ENCODE measurements at regions not wholly inside any gene's neighbourhood (a gene's known extent, or its start where the extent isn't known, plus 50 kb on each side); places are given as distances from the start of the nearest gene placed in this dataset.
"Not testable (repeated sequence)": the region's sequence is repeated elsewhere in the genome, so short reads cannot be mapped to it uniquely, and the experiment has no call there.

DNA sequence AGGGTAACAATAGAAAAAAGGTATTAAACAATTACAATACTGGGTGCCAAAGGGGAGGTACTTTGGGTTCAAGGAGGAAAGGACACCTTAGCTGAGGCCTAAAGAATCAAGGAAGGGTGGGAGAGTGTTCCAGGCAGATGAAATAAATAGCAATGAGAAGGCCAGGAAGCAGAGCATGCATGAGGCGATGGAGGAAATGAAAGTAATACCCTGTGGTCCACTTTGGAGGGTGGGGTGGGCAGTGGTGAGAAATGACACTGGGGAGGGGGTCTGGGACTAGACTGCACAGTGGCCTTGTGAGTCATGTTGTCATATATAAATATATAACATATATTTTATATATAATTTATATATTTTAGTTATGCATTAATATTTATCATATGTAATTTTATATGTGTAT is 55.9 kb downstream of the BHLHE40 start:
- DNase-seq (ENCODE audit: extremely low read depth, low read depth, low spot score): no peak

DNA sequence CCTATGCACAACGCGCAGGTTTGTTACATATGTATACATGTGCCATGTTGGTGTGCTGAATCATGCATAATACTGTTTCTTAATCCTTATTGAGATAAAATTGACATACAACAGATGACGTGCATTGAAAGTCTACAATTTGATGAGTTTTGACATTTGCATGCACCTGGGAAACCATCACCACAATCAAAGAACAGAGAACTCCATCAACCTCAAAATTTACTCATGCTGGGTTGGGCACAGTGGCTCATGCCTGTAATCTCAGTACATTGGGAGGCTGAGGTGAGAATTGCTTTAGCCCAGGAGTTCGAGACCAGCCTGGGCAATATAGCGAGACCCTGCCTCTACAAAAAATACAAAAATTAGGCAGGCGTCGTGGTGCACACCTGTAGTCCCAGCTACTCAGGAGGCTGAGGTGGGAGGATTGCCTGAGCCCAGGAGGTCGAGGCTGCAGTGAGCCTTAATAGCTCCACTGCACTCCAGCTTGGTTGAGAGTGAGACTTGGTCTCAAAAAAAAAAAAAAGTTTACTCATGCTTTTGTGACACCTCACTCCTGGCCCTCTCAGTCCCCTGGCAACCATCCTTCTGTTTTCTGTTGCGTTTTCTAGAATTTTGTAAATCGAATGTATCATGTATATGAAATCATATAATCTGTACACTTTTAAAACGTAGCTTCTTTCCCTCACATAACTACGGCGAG is 56.6 kb downstream of the BHLHE40 start:
- no peak for DNase-seq (ENCODE audit: extremely low read depth, low read depth, low spot score)

DNA sequence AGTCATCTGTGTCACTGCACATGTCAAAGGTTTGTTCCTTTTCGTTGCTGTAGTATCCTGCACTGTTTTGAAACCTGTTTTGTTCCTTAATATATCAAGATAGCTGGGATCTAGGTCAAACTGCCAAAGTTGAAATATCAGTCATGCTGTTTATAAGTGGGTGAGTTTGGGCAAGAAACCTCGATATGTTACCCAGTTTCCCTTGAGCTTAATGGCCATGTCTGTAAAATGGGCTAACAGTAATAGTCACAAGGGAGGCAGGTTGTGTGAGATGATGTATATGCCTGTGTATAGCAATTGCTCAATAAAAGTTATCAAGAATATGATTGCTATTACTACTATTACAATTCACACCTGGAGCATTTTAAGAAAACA is 57.1 kb downstream of the BHLHE40 start:
- no peak for DNase-seq (ENCODE audit: extremely low read depth, low read depth, low spot score)

DNA sequence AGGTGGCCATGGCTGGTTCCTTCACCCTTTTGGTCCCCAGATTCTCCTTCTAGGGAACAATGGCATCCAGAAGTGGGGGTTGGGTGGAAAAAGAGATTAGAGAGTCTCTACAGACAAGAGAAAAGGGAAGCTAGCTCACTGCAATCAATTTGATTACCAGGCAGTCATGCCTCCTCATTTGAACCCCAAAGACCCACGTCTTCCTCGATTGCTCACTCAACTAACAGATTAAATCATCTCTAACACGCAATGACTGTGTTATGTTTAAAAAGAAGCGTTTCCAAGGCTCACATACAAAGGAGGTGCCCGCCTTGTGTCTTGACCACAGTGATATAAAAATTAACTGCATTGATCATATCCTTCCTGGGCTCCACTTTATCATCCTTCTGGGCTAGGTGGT is 57.6 kb downstream of the BHLHE40 start:
- no peak for DNase-seq (ENCODE audit: extremely low read depth, low read depth, low spot score)

DNA sequence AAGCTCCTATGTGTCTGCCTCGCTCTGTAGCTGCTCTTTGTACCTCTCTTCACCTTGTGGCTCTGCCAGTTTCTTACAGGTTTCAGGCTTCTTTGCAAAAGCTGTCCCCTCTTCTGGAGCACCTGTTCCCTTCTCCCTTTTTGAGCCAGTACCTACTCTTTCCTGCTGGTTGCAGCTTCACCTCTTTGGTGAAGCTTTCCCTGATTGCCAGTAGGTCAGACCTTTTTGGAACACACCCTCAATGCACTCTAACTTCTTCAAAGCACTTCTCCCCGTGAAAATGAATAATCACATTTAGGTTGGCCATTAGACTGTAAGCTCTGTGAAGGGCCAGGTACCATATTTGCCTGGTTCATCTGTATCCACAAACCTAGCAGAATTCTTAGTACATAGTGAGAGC is 60.3 kb downstream of the BHLHE40 start:
- DNase-seq (ENCODE audit: extremely low read depth, low read depth, low spot score): no peak

DNA sequence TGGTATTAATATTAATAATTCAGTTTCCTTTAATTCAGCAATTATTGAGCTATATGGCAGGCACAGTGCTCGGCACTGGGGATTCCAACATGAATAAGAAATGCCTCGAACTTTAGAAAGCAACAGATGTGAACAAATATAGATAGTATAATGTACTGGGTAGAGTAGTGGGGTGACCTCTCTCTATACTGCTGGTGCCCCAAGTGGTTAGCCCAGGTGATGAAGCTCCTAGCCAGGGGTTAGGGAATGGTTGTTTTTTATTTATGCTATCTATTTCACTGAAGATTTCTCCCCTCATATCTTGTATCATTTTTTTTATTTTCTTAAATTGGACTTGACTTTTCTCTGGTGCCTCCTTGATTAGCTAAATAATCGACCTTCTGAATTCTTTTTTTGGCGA is 62.1 kb downstream of the BHLHE40 start:
- no peak for DNase-seq (ENCODE audit: extremely low read depth, low read depth, low spot score)

DNA sequence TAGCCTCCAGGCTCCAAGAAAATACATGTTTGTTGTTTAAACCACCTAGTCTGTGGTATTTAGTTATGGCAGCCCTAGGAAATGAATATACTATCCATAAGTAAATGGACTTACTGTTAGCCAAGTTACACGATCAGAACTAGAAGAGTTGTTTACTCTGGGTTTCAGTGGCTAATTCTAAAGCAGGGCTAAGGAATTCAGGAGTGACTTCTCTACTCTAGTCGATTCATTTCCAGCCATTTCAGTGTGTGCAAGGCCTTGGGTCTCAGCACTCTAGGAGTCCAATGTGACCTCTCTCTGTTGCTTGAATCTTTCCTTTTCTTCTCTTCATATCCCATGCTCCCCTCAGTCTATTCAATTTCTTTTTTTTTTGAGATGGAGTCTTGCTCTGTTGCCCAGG is 66.7 kb downstream of the BHLHE40 start:
- no peak for DNase-seq (ENCODE audit: extremely low read depth, low read depth, low spot score)

DNA sequence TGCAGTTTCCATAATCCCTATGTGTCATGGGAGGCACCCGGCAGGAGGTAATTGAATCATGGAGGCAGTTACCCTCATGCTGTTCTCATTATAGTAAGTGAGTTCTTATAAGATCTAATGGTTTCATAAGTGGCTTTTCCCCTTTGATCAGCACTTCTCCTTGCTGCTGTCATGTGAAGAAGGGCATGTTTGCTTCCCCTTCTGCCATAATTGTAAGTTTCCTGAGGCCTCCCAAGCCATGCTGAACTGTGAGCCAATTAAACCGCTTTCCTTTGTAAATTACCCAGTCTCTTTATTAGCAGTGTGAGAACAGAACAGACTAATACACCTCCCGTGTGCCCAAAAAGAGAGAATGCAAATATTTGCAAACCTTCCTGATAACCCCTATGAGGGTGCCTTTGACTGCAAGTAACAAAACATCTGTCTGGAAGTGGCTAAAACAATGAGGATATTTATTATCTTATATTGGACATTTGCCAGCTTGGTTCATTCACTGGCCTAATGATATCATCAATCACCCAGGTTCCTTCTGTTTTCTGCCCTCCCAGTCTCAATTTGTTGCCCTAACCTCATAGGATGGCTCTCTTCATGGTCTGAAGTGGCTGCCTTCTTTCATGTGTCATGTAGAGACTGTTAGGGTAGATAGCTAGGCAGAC is 68.7 kb downstream of the BHLHE40 start:
- DNase-seq (ENCODE audit: extremely low read depth, low read depth, low spot score): no peak

DNA sequence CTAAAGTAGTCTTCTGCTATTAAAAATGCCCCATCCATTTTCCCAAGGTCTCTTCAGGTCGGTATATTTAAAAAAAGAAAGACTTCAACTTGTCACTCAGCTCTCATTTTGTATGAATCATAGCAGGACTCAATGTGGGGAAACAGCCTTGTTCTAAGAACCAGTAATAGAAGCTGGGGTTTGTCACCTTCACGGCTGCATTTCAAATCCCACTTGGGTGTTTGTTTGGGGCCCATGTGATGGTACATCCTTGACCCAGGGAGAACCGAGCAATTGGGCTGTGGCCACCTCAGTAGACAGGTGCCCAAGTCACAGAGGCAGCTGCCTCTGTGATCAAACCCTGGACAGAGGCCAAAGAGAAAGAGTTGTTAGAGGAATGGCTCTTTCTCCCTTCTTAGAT is 70.3 kb upstream of the ARL8B start:
- no peak for DNase-seq (ENCODE audit: extremely low read depth, low read depth, low spot score)

DNA sequence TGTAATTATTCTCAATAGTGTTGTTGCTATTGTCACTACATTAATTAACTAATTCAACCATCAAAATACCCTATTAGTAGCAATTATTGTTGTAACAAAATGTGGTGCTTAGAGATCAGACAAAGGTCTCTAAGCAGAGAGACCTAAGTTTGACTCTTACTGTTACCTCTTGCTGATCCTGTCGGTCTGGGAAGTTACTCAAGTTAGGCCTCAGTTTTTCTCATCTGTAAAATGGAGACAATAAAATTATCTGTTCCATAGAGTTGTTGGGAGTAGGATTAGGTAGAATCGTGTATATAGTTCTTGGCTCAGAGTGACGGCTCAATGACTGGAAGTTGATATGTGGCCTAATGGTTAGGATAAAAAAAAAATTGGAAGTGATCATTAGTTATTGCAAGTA is 69.8 kb upstream of the ARL8B start:
- DNase-seq (ENCODE audit: extremely low read depth, low read depth, low spot score): no peak

DNA sequence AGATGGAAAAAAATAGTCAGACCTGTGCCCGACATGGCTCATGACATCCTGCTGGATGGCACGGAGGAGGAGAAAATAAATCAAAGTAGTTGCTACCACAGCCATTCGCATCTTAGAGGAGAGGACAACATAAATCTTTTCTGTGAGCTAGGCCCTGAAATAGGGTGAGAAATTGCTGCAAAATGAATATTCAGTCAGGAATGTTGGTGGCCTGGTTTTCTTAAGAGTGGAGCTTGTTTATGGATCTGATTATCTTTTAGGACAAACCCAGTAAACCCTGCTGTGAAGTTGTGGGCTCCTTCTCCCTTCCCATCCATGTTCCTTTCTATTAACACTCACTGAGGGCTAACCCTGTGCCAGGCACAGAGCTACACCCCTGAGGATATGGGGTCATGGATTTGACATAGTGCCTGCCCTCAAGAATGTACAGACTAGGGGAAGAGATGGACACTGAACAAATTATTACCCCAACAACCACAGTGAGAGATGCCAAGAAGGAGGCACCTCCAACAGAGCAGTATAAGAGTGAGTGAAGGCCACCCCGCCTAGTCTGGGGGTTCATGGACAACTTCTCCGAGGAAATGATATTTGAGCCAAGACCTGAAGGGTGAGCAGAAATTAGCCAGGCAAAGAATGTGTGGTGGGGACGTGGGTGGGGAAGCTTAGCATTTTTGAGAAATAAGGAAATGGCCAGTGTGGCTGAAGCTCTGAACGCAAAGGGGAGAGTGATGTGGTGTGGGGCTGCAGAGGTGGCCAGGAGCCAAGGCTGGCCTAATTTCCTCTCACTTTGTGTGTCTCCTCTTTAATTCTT is 68.9 kb upstream of the ARL8B start:
- DNase-seq (ENCODE audit: extremely low read depth, low read depth, low spot score): no peak

DNA sequence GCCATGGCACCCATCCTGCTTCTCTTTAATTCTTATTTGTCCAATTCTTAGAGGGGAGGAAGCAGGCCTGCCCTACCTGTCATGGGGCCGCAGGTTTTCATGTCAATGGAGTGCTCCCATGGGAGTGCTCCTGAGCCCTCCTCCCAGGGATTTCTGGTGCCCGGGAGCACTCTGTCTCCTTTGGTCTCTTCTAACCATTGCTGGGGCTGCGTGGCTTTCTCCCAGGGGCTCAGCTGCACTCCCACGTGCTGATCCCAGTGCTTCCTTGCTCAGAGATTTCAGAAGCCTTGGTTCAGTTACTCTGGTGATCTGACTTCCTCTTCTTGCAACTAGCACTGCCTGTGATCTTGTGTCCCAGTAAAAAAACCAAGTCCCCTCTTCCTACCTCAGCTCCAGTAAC is 68.0 kb upstream of the ARL8B start:
- DNase-seq (ENCODE audit: extremely low read depth, low read depth, low spot score): no peak

DNA sequence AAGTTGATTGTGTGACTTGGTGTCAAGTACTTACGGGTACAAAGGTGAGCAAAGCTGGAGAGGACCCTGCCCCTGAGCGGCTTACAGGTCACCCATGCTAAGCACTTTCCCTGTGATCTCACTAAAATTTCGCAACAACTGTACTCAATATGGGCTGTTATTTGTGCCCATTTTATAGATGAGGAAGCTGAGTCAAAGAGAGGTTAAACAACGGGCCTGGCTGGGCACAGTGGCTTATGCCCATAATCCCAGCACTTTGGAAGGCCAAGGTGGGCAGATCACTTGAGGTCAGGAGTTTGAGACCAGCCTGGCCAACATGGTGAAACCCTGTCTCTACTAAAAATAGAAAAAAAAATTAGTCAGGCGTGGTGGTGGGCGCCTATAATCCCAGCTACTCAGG is 67.5 kb upstream of the ARL8B start:
- not testable (repeated sequence) for DNase-seq (ENCODE audit: extremely low read depth, low read depth, low spot score)

DNA sequence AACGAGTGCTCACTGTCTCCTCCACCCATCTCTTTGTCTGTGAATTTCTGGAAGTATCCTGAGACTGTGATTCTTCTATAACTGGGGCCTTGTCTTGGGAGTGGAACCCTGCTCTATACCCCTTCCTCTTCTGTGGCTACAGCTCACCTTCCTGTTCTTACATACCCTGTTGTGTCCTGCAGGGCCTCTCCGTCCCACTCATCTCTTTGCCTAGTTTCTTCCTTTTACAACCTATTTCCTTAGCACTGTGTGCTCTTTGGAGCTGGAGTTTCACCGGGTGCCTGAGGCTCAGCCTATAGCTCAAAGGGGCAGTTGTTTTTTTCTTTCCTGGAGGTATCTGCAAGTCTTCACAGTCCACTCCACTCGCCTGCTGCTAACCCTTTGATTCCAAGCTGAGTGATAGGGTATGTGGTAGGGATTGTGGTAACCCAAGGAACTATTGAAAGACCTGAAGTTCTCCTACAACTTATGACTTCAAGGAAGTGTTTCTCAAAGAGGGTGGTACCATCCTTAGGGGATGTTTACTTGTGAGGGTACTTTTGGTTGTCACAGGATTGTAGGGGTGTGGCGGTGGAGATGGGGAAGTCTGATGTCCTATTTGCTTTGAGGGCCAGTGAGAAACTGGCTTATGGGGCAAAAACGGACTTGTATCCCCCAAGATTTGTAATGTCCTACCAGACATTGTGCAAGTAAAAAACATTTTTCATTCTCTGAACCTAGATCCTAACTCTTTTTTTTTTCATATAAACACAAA is 66.6 kb upstream of the ARL8B start:
- DNase-seq (ENCODE audit: extremely low read depth, low read depth, low spot score): no peak

DNA sequence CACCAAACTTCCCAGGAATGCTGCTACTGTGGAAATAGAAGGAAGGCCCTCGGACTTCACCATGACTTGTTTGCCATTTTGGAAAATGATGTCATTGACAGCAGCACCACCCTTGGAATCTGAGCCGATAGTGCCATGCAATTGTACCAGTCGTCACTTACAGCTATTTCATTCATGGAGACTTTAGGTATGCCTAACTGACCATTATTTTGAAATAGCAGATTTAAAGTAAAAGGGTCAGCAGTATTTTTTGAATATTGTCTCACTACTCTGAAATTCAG is 66.0 kb upstream of the ARL8B start:
- DNase-seq (ENCODE audit: extremely low read depth, low read depth, low spot score): no peak

DNA sequence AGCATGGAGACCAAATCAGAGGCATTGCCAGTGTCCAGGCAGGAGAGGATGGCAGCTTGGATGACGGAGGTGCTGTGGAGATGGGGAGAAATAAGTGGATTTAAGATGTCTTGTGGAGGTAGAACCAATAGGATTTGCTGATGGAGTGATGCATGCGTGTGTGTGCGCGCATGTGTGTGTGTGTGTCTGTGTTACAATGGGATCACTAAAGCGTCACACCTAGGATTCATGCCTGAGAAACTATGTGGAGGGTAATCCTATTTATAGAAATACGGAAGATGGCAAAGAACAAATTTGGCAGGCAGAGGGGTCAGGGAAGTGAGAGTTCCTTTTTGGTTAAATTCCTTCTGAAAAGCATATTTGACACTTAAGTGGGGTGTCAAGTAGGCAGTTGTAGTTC is 64.8 kb upstream of the ARL8B start:
- no peak for DNase-seq (ENCODE audit: extremely low read depth, low read depth, low spot score)

DNA sequence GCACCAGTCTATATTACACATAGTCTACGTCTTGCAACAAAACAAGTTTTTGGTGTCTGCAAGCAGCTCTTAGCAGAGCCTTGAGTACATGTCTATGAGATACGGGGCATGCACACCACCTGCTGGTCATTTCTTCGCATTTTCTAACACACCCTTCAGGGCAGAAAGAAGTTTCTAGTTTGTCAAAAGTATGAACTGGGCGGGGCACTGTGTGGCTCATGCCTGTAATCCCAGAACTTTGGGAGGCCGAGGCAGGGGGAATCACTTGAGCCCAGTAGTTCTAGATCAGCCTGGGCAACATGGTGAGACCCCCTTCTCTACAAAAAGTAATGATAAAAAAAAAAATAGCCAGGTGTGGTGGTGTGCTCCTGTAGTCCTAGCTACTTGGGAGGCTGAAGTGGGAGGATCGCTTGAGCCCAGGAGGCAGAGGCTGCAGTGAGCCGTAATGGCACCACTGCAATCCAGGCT is 64.2 kb upstream of the ARL8B start:
- DNase-seq (ENCODE audit: extremely low read depth, low read depth, low spot score): peak; percentile 69

DNA sequence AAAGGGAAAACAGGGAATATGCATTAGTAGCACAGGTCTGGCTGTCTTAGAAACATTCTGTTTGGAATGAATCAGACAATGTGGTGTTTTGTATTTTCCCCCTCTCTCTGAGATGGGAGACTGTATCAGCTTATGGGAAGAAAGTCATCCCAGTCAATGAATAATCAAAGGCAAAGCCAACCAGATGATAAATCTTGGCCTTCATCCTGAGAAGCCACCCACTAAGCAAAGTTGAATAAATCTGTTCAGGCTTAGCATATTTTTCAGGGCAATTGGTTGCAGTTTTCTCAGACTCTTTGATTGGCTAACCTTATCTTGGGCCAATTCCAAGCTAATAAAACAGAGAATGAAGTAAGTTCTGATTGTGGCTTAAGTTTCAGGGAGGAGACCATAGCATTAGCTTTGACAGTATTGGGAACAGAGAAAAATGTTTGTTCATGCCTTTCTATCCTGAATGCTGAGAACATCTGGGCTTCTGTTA is 63.6 kb upstream of the ARL8B start:
- DNase-seq (ENCODE audit: extremely low read depth, low read depth, low spot score): no peak

DNA sequence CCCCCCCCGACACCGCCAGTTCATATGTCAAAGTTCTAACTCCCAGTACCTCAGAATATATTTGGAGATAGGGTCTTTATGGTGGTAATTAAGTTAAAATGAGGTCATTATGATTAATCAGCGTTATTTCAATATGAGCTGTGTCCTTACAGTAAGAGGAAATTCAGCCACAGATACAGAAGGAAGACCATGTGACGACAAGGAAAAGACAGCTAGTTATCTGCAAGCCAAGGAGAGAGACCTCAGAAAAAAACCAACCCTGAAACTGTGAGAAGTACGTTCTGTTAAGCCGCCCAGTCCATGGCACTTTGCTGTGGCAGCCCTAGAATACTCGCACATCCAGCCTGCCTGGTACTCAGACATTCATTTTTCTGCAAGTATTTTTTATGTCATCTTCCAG is 62.3 kb upstream of the ARL8B start:
- DNase-seq (ENCODE audit: extremely low read depth, low read depth, low spot score): no peak

DNA sequence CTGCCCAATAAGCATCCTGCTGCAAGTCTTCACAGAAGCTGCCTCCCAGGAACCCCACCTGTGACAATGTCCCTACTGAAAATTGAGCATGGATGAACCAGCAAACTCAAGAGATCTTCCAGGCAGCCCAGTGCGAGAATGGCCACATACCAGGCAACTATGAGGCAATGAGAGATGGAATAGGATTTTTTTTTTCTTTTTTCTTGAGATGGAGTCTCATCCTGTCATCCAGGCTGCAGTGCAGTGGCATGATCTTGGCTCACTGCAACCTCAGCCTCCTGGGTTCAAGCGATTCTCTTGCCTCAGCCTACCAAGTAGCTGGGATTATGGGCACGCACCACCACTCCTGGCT is 60.9 kb upstream of the ARL8B start:
- no peak for DNase-seq (ENCODE audit: extremely low read depth, low read depth, low spot score)

DNA sequence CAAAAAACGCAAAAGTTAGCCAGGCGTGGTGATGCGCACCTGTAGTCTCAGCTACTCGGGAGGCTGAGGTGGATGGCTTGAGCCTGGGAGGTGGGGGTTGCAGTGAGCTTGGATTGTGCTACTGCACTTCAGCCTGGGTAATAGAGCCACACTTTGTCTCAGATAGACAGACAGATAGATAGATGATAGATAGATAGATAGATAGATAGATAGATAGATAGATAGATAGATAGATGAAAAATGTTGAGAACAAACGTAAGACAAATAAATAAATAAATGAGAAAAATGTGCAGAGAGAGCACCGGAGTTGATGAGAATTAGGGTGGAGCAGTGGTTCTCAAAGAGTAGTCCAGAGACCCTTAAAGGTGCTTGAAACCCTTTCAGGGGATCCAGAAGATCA is 58.4 kb upstream of the ARL8B start:
- DNase-seq (ENCODE audit: extremely low read depth, low read depth, low spot score): no peak

All from glomerular endothelial cell (primary cell).